Activated T-cell treated with anti-CD3 and anti-CD28 coated beads, Interleukin-2, amount 50 U/mL, for 72 hours (primary cell): ENCODE measurements at regions not wholly inside any gene's neighbourhood (a gene's known extent, or its start where the extent isn't known, plus 50 kb on each side); places are given as distances from the start of the nearest gene placed in this dataset.

ENCODE experiments used
- ATAC-seq, 2 donors: fragments of 150-1000 bp; cut with Tn5 transposase; replicated peaks in 1 of 2; 2 replicates each; pipeline ENCODE4 v1.10.0; 2021; ENCODE audit warnings: moderate library complexity in 2 of 2, mild to moderate bottlenecking in 1 of 2
- DNase-seq, 2 donors: peaks; one replicate each; pipeline ENCODE4 v3.0.0; 2021 to 2022; ENCODE audit warnings: mixed read lengths in 1 of 2
- H3K27ac Mint-ChIP-seq: one replicate; pipeline ENCODE4 v1.8.0; 2022; ENCODE audit warnings: mild to moderate bottlenecking, moderate library complexity, mixed read lengths
- H3K27me3 Mint-ChIP-seq: one replicate; pipeline ENCODE4 v1.8.0; 2022; ENCODE audit warnings: low read depth, mixed read lengths
- H3K36me3 Mint-ChIP-seq, 2 donors: one replicate each; pipeline ENCODE4 v1.8.0; 2022; ENCODE audit warnings: mixed read lengths in 2 of 2, mild to moderate bottlenecking in 1 of 2; ENCODE audit not compliant: insufficient read depth in 2 of 2
- H3K4me1 Mint-ChIP-seq: one replicate; pipeline ENCODE4 v1.8.0; 2022; ENCODE audit warnings: low read depth, mixed read lengths
- H3K4me3 Mint-ChIP-seq, 2 donors: one replicate each; pipeline ENCODE4 v1.8.0; 2022; ENCODE audit warnings: mild to moderate bottlenecking in 2 of 2, mixed read lengths in 2 of 2, moderate library complexity in 2 of 2
- H3K9me3 Mint-ChIP-seq, 2 donors: one replicate each; pipeline ENCODE4 v1.8.0; 2022; ENCODE audit warnings: mixed read lengths in 2 of 2

DNA sequence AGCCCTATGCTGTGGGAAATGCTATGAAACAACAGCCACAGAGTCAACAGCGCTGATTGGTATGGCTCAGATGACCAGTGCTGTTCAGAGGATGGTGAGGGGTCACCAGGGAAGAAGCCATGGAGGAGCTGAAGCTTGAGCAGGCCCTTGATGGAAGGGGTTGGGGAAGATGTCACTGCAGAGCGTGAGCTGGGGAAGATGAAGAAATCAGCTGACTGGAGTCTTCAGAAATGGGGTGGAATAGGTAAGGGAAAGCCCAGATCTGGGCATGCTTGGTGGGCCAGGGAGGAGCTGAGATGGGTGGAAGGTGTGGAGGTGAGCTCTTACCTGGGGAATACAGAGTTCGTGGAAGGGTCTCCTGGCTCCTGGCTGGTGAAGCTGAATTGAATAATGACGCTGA lies 105.4 kb upstream of the PLET1 start:
- H3K36me3 Mint-ChIP-seq = no peaks in the 10 kb centered on the region
- no peaks in the 10 kb centered on the region for H3K4me1 Mint-ChIP-seq
- DNase-seq (no peak), ATAC-seq (no peak)
- H3K27me3 Mint-ChIP-seq = no peaks in the 10 kb centered on the region
- no peaks in the 10 kb centered on the region for H3K9me3 Mint-ChIP-seq
- no peak overlapping the region for H3K27ac Mint-ChIP-seq
- no peak overlapping the region for H3K4me3 Mint-ChIP-seq

DNA sequence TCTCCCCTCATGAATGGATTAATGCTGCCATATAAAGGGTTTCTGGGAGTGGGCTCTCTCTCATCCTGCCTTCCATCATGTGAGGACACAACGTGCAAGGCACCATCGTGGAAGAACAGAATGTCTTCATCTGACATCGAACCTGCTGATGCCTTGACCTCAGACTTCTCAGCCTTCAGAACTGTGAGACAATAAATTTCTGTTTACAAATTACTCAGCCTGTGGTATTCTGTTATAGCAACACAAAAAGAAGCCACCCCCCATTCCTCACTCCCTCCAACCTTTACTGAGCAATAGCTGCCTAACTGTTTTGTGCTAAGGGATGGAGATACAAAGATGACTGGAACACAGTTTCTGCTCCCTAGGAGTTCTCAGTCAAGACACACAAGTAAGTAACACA lies 106.1 kb upstream of the PLET1 start:
- no peaks in the 10 kb centered on the region for H3K36me3 Mint-ChIP-seq
- ATAC-seq (no peak), DNase-seq (no peak)
- H3K27me3 Mint-ChIP-seq = no peaks in the 10 kb centered on the region
- no peak overlapping the region for H3K4me3 Mint-ChIP-seq
- H3K27ac Mint-ChIP-seq = no peak overlapping the region
- H3K9me3 Mint-ChIP-seq = no peaks in the 10 kb centered on the region
- no peaks in the 10 kb centered on the region for H3K4me1 Mint-ChIP-seq

DNA sequence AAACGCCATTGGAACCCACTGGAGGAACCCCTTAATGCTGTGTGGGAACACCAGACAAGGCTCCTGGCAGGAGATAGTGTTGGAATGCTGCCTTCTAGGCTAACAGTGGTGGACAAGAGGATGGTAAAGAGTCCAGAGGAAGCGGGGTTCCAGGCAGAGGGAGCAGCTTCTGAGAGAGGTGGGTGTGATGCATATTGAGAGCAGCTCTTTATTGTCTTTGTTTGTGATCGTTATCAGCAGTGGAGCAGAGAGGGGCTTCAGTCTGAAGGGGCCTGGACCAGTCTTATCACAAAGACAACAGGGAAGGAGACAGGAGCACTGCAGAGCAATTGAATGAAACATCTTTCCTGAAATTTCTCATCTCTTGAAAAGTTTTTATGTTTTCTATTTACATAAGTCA lies 106.8 kb upstream of the PLET1 start:
- Mint-ChIP-seq H3K27me3 (no peaks in the 10 kb centered on the region), H3K4me3 (no peak overlapping the region), H3K27ac (no peak overlapping the region), H3K36me3 (no peaks in the 10 kb centered on the region), H3K9me3 (no peaks in the 10 kb centered on the region), H3K4me1 (no peaks in the 10 kb centered on the region)
- no peak for ATAC-seq
- no peak for DNase-seq

DNA sequence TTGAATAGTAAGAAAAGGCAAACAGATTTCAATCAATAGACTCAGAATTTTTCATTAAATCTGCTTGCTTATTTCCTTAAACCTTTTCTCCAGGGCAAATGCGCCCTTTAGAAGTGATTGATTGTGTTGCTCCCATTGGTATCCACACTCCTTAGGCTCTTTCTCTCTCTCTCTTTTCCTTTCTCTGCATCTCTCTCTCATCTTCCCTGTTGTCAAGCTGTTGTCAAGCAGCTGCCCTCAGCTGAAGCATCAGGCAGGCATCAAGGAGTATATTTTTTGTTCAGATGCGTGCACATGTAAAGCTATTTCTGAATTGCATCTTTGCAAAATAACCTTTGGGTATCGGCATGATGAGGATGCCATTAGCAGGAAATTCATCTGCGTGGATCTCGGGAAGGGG lies 107.2 kb upstream of the PLET1 start:
- DNase-seq (no peak), ATAC-seq (no peak)
- Mint-ChIP-seq H3K36me3 (no peaks in the 10 kb centered on the region), H3K4me3 (no peak overlapping the region), H3K27me3 (no peaks in the 10 kb centered on the region), H3K4me1 (no peaks in the 10 kb centered on the region), H3K27ac (no peak overlapping the region), H3K9me3 (peaks cover 0 to under 1% of the 10 kb centered on the region in 2 donors)

DNA sequence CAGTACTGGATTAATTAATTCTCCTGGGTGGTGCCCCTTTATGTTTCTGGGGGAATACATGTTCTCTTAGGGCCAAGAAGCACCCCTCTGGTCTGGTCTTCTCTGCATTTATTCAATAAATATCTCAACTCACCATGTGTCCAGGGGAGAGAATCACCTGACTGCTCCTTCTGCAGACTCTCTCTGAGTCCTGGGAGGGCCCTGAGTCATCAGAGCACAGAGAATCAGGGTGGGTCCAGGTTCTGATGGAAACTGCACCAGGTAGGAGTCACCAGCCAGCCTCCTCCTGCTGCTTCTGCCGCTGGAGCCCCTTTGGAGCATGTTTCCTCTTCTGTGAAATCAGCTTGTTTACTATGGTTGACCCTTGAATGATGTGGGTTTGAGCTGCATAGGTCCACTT lies 107.7 kb upstream of the PLET1 start:
- no peaks in the 10 kb centered on the region for H3K27me3 Mint-ChIP-seq
- H3K4me3 Mint-ChIP-seq = no peak overlapping the region
- no peaks in the 10 kb centered on the region for H3K36me3 Mint-ChIP-seq

DNA sequence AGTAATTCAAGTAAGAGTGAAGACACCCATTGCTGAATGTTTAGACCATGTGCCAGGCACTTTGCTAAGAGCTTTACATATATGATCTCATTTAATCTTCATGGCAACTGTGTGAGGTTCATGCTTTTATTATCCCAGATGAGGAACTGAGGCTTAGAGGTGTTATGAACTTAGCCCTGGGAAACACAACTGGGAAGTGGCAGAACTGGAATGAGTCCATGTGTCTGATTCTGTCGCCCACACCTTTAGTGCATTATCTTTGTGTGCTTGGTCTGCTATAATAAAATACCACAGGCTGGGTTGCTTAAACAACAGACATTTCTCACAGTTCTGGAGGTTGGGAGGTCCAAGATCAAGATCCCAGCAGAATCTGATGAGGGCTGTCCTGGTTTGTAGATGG lies 108.7 kb upstream of the PLET1 start:
- Mint-ChIP-seq H3K36me3 (no peaks in the 10 kb centered on the region), H3K4me1 (no peaks in the 10 kb centered on the region), H3K27ac (no peak overlapping the region), H3K27me3 (no peaks in the 10 kb centered on the region), H3K4me3 (no peak overlapping the region), H3K9me3 (peaks cover 0 to 2% of the 10 kb centered on the region in 2 donors)
- DNase-seq = no peak
- ATAC-seq = no peak

More for the DNA sequence above, 107.7 kb upstream of the PLET1 start:
- no peak for ATAC-seq
- DNase-seq = no peak
- Mint-ChIP-seq H3K9me3 (peaks cover 0 to 2% of the 10 kb centered on the region in 2 donors), H3K27ac (no peak overlapping the region), H3K4me1 (no peaks in the 10 kb centered on the region)

DNA sequence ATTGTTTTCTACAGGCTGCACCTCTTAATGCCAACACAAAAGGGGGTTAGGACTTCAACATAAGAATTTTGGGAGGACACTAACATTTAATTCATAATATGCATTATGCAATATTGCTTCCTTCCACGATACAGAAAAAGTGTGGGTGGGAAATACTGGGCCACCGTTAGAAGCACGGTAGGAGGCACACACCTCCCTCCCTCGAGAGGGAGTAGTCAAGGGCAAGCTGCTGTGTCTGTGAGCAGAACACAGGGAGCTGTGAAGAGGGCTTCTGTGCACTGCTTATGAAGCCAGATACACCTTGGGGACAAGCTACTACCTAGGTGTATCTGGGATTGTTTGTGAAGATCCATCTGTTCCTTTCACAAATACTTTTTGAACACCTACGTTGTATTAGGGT lies 109.3 kb upstream of the PLET1 start:
- Mint-ChIP-seq H3K36me3 (no peaks in the 10 kb centered on the region), H3K27me3 (no peaks in the 10 kb centered on the region), H3K9me3 (peaks cover 0 to 2% of the 10 kb centered on the region in 2 donors), H3K27ac (no peak overlapping the region), H3K4me1 (no peaks in the 10 kb centered on the region), H3K4me3 (no peak overlapping the region)
- ATAC-seq = no peak
- DNase-seq = no peak

DNA sequence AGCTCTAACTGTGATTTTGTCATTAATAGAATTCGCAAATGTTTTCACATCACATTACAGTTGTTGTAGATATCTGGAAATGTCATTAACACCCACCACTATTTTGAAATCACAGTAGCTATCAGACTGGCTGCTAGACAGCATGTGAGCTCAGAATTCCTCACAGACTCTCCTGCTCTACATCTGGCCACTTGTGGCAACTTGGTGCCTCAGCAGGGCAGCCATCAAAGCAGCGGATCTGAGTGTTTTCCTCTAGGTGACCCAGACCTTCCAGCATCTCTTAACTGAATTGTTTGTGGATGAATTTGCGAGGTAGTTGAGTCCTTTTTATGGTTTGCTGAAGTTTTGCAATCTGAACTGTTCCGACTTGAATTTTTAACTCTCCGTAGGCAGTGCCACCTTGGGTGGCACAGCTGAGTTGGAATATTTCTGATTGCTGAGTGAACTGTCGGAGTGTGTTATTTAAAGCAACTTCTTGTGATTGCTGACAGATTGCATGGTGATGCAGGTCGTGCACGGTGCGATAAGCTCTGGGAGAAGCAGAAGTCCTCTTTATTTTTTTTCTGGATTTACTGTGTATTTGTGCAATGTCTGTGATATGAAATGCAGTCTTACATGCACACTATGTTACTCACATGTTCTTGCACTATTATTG lies 114.0 kb upstream of the PLET1 start:
- H3K36me3 Mint-ChIP-seq = no peaks in the 10 kb centered on the region
- ATAC-seq = no peak
- H3K27me3 Mint-ChIP-seq = no peaks in the 10 kb centered on the region
- no peak overlapping the region for H3K27ac Mint-ChIP-seq
- peaks cover 0 to 2% of the 10 kb centered on the region in 2 donors for H3K9me3 Mint-ChIP-seq
- no peak for DNase-seq
- no peak overlapping the region for H3K4me3 Mint-ChIP-seq
- H3K4me1 Mint-ChIP-seq = no peaks in the 10 kb centered on the region

DNA sequence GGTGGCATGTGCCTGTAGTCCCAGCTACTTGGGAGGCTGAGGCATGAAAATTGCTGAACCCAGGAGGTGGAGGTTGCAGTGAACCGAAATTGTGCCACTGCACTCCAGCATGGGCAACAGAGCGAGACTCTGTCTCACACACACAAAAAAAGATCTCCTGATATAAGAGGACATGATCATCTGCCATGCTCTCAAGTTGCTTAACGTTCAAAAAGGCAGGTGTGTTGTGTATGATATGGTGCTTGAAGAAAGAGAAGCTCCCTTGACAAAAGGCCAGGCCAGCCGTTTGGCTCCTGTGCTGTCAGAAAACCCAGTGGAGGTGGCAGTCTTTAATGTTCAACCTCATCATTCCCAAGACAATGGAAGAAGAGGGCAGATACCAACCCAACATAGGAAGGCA lies 117.3 kb upstream of the PLET1 start:
- Mint-ChIP-seq H3K9me3 (peaks cover 0 to under 1% of the 10 kb centered on the region in 2 donors), H3K27ac (no peak overlapping the region), H3K36me3 (no peaks in the 10 kb centered on the region), H3K4me3 (no peak overlapping the region), H3K27me3 (no peaks in the 10 kb centered on the region), H3K4me1 (no peaks in the 10 kb centered on the region)
- no peak for ATAC-seq
- no peak for DNase-seq

DNA sequence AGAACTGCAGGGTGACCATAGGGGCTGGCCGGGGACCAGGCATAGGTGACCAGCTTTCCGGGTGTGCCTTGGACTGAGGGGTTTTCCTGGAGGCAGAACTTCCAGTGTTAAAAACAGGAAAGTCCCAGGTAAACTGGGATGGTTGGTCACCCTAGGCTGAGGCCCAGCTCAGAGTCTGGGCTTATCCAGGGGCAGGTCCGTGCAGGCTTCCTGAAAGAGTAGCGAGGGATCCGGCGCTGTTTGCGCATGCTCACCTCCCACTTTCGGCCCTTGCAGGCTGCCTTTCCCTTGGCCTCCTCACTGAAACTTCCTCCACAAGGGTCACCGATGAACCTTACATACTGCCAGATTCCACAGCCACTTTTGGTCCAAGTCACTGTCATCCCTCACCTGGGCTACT lies 119.8 kb upstream of the PLET1 start:
- DNase-seq (no peak), ATAC-seq (no peak)
- H3K4me3 Mint-ChIP-seq = no peak overlapping the region
- no peaks in the 10 kb centered on the region for H3K36me3 Mint-ChIP-seq
- no peaks in the 10 kb centered on the region for H3K27me3 Mint-ChIP-seq
- no peaks in the 10 kb centered on the region for H3K9me3 Mint-ChIP-seq
- no peak overlapping the region for H3K27ac Mint-ChIP-seq
- H3K4me1 Mint-ChIP-seq = no peaks in the 10 kb centered on the region

DNA sequence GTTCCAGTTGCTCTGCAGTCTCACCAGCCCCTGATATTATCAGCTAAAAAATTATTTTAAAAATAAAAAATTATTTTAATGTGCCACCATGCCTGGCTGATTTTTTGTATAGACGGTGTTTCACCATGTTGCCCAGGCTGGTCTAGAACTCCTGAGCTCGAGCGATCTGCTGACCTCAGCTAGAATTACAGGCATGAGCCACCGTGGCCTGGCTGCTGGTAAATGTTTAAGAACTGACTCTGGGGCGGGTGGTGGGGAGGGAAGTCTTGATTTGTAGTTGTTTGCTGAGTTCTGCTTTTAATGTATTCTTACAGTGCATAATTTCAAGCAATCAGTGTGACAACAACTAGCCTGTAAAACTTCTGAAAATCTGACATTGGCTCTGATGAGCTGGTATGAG lies 120.9 kb upstream of the PLET1 start:
- H3K9me3 Mint-ChIP-seq = no peaks in the 10 kb centered on the region
- H3K4me3 Mint-ChIP-seq = no peak overlapping the region
- no peaks in the 10 kb centered on the region for H3K36me3 Mint-ChIP-seq
- no peak for ATAC-seq
- no peak overlapping the region for H3K27ac Mint-ChIP-seq
- H3K27me3 Mint-ChIP-seq = no peaks in the 10 kb centered on the region
- DNase-seq = no peak
- no peaks in the 10 kb centered on the region for H3K4me1 Mint-ChIP-seq

DNA sequence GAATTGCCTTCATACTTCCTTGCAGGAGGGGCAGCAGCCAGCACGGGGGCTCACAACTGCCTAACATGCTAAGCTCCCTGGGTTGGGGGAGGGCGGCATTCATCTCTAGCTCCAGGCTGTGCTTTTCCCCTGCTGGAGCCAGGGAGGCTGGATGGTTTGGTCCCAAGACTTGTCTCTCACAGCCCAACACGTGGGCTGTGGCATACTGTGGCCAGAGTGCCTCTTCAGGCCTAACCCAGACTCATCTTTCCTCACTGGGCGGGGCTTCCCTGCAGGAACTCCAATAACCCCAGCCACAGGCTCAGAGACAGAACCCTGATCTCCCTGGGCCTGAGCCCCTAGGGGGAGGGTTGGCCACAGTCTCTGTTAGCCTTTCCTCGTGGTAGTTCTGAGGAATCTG lies 121.9 kb upstream of the PLET1 start:
- Mint-ChIP-seq H3K27me3 (no peaks in the 10 kb centered on the region), H3K9me3 (no peaks in the 10 kb centered on the region), H3K36me3 (no peaks in the 10 kb centered on the region), H3K27ac (no peak overlapping the region), H3K4me1 (no peaks in the 10 kb centered on the region), H3K4me3 (no peak overlapping the region)
- DNase-seq (no peak), ATAC-seq (no peak)

DNA sequence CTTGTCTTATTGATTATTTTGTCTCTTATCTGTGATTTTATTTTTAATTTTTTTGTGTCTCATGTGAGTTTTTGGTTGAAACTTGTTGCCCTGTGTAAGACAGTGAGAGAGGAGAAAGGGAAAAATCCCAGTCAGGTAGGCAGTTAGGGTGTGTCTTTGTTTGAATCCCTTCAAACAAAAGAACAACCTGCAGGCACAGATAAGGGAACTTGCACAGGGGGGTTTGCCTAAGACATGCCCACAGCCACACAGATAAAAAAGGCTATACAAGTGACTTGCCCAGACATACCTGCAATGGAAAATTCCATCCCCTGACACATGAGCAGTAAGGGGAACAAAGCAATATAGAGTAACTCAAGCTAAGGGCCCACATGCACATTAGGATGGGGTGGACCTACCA lies 127.8 kb upstream of the PLET1 start:
- H3K4me1 Mint-ChIP-seq = no peaks in the 10 kb centered on the region

DNA sequence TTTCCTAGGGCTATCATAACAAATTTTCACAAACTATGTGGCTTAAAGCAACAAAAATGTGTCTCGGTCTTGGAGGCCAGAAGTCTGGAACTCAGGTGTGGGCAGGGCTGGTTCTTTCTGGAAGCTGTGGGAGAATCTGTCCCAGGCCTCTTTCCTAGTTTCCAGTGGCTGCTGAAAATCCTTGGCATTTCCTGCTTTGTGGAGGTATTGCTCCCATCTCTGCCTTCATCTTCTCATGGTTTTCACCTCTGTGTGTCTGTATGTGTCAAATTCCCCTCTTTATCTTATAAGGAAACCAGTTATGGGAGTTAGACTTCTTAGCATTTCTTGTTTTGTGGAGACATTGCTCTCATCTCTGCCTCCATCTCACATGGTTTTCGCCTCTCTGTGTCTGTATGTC lies 130.4 kb upstream of the PLET1 start:
- no peaks in the 10 kb centered on the region for H3K27me3 Mint-ChIP-seq
- ATAC-seq = no peak
- no peak for DNase-seq

More for the DNA sequence above, 127.8 kb upstream of the PLET1 start:
- DNase-seq (no peak), ATAC-seq (no peak)
- H3K27me3 Mint-ChIP-seq = no peaks in the 10 kb centered on the region
- peaks cover 0 to 3% of the 10 kb centered on the region in 2 donors for H3K36me3 Mint-ChIP-seq
- H3K4me3 Mint-ChIP-seq = no peak overlapping the region
- H3K9me3 Mint-ChIP-seq = peaks cover 2 to 4% of the 10 kb centered on the region in 2 donors
- H3K27ac Mint-ChIP-seq = no peak overlapping the region

More for the DNA sequence above, 130.4 kb upstream of the PLET1 start:
- no peak overlapping the region for H3K27ac Mint-ChIP-seq
- H3K4me3 Mint-ChIP-seq = no peak overlapping the region
- H3K36me3 Mint-ChIP-seq = peaks cover 0 to 3% of the 10 kb centered on the region in 2 donors
- peaks cover 2 to 4% of the 10 kb centered on the region in 2 donors for H3K9me3 Mint-ChIP-seq
- no peaks in the 10 kb centered on the region for H3K4me1 Mint-ChIP-seq
